Left renal pelvis (tissue), 4 donors: ENCODE measurements at regions not wholly inside any gene's neighbourhood (a gene's known extent, or its start where the extent isn't known, plus 50 kb on each side); places are given as distances from the start of the nearest gene placed in this dataset.

ENCODE experiments used
- DNase-seq, 4 donors: peaks; one replicate each; pipeline ENCODE4 v3.0.0-alpha.2; 2013; ENCODE audit warnings: low read depth in 4 of 4, low spot score in 3 of 4

GRCh38 chr18:21991886-21992285 lies 177.5 kb upstream of the GATA6 start:
- DNase-seq, result no peak

- no peak for DNase-seq
Observed at GRCh38 chr18:21996351-21996826, 173.0 kb upstream of the GATA6 start.

DNA sequence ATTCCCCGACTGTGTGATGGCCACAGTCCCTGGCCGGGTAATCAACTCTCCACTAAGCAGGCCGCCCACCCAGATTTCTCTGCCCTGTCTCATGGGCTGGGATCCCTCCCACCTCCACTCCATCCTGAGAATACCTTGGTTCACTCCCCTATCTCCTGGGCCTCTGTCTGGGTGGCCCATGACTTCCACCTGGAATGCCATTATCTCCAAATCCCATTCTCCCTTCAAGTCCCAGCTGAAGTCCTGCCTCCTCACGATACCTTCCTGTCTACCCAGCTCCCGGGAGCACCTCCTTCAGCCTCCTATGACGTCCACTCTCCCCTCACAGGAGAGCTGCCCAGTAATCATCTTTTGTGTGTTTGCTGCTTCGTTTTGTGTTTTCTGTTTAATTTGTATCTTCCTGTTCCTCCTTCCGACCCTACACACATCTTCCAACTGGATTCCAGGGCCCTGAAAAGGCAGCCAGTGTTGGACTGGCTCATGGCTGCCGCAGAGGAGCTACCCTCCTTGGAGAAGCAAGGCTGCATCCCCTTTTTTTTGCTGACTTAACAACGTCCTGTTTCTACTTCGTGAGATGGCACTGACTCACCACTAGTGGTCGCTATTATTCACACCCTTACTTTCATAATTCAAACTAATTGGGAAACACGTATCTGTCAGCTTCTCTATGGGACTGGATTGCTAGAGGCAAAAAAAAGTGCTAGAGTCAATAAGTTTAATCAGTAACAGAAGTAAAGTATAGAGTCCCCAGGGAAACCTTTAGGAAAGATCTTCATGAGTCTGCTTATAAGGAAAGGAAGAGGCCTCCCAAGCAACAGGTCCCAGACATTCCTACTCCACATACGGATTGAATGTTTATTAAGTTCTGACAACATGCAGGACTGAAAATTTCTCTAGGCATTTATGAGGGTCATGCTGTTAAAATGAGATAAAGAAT lies 171.9 kb upstream of the GATA6 start:
- no peak for DNase-seq

DNA sequence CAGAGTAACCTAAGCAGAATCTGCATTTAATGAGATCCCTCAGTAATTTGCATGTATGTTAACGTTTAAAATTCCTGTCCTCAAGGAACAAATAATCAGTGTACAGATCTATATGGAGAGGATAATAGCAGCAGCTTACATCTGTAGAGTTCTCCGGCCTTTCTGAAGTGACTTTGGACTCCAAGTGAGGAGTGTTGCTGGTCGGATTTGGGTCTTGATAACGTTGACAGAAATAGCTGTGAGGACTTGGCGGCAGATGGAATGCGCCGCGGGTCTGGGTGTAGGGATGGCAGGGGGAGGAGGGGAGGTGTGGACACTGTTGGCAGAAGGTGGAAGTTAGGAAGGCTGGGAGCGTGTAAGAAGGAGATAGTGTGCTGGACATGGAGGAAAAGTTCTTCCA lies 170.9 kb upstream of the GATA6 start:
- no peak for DNase-seq

- DNase-seq, result no peak
Observed at GRCh38 chr18:22001912-22002487, 167.4 kb upstream of the GATA6 start.

- DNase-seq, result peak; percentile 60 to 72 (median 66)
Observed at GRCh38 chr18:22005191-22005841, 164.1 kb upstream of the GATA6 start.

DNA sequence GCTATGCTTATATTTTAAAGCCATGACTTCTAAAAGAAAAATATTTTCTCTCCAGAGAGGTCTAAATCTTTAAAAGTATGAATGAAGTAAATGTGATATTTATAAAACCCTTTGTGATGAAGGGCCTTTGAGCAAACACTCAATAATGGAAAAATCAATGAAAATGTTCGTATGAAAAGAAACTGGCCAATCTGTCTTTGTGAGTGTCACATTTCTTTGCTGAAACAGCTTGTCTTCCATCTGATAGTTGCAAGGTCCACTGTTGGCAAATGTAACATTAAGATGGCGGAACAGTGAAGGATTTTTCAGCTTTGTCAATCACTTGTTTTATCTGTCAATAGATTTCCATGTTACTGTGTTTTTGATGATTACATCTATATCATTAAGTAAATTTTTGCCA lies 162.9 kb upstream of the GATA6 start:
- no peak for DNase-seq

DNA sequence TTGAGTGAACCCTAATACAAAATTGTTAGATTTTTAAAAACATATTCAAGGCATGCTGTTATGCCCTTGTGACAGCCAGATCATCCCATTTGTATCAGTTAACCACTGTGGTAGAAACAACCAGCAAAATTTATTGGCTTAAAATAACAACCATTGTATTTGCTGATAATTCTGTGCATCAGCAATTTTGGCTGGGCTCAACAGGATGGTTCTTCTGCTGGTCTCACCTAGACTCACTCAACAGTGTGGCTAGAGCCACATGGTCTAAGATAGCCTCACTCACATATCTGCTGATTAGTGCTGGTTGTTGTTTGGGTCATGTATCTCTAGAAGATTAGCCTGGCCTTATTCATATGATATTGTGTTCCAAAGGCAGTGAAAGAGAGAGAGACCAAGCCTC lies 160.1 kb upstream of the GATA6 start:
- no peak for DNase-seq

DNA sequence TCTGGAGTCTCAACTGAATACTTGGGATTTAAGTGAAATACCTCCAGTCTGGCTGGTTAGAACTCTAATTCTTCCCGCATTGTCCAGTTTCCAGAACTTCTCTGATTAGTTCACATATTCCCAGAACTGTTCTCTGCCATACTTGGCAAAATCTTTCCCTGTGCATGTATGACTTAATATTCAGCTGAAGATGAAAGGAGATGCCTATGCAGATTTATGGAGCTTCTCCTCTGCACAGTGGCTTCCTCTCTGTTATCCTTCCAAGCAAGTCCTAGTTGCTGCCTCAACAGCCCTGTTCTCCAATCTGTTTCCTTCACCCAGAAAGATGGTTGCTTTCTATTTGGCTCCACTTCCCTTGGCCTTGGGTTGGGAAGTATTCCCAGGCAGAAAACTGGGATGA lies 155.4 kb upstream of the GATA6 start:
- DNase-seq, result no peak

DNA sequence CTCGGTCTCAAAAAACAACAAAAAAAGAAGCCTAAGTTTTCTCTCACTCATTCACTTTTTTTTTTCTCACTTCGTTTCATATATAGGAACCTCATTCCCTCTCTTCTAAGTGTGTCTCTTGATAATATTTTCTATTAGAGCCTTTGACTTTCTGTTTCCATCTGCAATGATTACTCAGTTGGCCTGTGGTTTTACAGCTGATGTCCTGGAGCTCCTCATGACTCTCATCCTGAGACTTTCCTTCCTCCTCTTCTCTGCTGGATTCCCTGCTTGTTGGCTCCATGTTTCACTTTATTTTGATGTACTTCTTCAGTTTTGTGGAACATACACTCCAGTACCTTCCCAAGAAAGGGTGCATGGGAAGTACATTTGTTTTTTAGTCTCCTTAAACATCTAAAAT lies 154.2 kb upstream of the GATA6 start:
- DNase-seq, result no peak

DNA sequence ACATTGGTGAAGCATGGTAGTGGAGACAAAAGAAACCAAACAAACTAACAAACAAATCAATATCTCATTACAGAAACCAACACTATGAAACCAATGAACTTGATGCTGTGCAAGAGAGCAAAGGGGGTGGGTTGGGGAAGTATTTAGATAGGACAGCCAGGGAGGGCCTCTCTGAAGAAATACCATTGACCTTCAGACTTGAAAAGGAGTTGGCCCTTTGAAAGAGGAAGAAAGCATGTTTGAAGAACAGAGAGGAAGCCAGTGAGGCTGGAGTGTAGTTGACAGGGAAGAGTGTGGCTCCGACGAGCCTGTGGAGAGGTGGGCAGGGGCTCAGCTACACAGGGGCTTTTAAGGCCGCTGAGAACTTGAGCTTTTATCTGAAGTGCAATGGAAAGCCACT lies 151.0 kb upstream of the GATA6 start:
- DNase-seq, result no peak

- no peak for DNase-seq
Observed at GRCh38 chr18:22019193-22019592, 150.2 kb upstream of the GATA6 start.

- no peak for DNase-seq
Observed at GRCh38 chr18:22020127-22020866, 149.1 kb upstream of the GATA6 start.

DNA sequence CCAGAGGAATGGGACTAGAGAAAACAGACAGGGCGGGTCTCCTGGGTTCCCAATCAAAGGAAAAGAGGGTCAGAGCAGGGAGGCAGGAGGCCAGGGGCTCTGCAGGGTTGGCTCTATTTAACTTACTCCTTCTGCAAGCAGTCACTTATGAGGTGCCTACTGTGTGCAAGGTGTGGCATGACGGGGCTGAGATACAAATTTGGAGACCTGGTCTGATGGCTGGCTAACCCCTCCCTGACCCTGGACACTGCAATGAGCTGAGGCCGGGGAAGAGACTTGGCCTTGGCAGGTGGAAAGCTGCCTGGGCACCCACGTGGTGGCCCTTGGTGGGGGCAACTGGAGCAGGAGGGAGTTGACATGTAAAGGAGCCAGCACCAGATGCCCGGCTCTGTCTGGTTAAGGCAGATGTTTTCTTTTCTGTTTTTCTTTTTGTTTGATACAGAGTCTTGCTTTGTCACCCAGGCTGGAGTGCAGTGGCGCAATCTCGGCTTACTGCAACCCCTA lies 148.5 kb upstream of the GATA6 start:
- DNase-seq, result no peak

DNA sequence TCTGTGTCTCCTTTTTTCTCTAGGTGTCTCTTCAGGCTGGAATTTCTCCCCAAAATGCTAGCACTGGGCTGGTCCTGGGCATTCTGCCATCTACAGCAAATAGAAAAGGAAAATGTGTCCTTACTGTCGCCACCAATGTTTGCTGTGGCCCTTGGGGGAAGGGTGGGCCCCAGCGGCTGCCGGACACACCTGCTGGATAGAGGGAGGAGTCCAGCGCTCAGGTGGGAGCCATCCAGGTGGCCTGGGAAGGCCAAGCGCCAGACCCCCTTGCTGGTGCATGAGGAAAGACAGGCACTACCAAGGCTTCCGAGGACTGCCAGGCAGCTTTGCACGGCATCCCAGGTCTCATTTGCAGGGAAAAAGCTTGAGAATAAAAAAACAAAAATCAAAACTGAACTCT lies 147.7 kb upstream of the GATA6 start:
- DNase-seq, result no peak

DNA sequence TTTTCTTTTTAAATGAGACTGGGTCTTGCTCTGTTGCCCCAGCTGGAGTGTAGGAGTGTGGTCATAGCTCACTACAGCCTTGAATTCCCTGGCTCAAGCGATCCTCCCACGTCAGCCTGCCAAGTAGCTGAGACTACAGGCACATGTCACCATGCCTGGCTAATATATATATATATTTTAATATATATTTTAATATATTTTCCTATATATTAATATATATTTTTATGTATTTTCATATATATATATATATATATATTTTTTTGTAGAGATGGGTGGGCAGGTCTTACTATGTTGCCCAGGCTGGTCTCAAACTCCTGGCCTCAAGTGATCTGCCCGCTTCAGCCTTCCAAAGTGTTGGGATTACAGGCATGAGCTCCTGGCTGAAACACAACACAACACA lies 144.5 kb upstream of the GATA6 start:
- no peak for DNase-seq

GRCh38 chr18:22026362-22026761 lies 143.0 kb upstream of the GATA6 start:
- DNase-seq, result no peak

DNA sequence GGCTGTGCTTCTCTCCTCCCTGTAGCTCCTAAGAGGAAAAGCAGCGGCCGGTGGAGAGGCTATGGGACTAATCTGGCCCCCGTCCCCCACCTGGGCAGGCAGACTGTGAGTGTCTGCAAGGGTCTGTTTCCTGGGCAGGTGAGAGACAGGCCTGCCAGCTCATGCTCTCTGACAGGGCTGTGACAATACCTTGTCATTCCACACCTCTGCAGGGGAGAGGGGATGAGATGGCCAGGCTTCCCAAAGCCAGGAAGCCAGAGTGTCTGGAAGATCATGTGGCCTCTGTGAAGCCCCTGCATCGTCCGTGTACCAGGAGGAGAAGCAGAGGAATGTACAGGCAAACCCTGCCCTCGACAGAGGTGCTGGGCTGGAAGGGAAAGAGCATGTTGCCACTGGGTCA lies 142.5 kb upstream of the GATA6 start:
- DNase-seq, result no peak

GRCh38 chr18:22031611-22032010 lies 137.8 kb upstream of the GATA6 start:
- no peak for DNase-seq

- no peak for DNase-seq
Observed at GRCh38 chr18:22032392-22032961, 136.9 kb upstream of the GATA6 start.
